ENCODE measurements at regions not wholly inside any gene's neighbourhood (a gene's known extent, or its start where the extent isn't known, plus 50 kb on each side); places are given as distances from the start of the nearest gene placed in this dataset.

DNA sequence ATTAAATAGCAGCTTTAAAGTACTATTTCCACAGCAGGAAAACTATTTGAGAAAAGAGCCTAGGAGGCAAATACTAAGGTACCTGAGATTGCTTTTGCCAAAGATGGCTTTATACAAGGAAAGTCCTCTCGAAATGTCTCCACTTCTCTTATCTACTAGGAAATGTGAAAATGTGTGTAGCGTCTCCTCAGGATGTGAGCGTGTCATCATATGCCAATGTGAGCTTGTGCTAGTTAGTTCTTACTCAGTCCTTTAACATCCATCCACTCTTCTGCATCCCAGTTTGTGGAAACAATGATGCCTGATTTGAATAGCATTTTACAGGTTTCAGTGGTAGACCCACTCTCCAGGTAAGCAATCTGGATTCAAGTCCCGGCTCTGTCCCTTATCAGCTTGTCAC, 421.0 kb downstream of the DYNC2H1 start:
- DNase-seq = no peak

DNA sequence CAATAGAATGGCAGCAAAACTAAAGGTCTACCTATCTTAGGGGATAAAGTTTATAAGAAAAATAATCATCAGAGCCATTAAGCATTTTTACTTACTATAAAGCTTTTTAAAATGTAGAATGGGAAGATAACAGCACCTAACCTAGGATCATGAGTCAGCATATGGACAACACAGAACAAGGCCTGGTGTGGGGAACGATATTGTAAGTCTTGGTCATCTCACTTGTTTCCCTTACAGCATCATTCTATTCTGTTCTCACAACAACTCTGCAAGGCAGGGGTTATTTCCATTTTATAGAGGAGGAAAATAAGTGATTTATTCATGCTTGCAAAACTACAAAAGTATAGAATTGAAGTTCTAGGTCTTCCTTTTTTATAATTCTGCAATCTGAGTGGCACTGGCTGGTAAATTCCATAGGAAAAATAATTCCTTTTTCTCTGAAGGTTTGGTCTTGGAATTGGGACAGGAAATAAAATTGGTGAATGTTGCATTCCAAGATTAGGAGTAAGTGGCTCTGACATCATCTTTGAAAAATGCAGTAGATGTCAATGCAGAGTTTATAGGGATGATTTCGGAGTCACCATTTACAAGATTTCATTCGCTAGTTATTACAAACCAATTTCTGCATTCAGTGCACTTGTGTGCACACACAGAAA, 423.0 kb downstream of the DYNC2H1 start:
- no peak for DNase-seq

DNA sequence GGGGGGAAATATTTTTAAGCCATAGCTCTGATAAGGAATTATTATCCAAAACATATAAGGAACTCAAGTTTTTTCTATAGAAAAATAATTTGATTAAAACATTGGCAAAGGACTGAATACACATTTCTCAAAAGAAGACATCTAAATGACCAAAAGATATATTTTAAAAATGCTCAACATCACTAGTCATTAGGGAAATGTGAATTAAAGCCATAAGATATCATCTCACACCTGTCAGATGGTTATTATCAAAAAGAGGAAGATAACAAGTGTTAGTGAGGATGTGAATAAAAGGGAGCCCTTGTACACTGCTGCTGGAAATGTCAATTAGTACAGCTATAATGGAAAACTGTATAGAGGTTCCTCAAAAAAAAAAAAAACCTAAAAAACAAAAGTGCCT, 425.0 kb downstream of the DYNC2H1 start:
- no peak for DNase-seq

DNA sequence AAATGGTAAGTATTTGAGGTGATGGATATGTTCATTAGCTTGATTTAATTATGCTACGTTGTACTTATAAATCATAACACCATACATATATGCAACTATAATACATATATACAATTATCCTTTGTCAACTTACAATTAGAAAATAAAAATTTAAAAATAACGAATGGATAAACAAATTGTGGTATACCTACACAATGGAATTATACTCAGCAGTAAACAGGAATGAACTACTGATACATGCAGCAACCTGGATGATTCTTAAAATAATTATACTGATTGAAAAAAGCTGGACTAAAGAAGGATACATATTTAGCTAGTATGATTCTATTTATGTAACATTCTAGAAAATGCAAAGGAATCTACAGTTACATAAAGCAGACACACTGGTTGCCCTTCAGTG, 425.7 kb downstream of the DYNC2H1 start:
- DNase-seq = no peak

DNA sequence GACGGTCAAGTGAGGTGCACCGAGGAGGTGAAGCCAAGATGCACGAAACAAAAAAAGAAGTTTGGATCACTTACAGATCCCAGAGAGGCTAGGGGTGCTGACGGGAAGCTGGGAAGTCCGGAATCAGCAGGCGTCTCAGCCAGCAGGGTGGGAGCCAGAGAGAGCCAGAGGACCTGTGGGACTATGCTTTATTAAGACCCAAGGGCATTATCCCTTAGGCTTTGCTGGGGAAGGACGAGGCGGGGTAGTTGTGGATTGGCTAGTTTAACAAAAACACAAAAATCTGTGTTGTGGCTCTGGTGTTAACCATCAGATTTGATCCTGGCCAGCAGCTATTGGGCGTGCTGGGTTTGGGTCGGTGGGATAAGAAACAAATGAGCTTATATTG, 427.1 kb downstream of the DYNC2H1 start:
- DNase-seq = no peak

DNA sequence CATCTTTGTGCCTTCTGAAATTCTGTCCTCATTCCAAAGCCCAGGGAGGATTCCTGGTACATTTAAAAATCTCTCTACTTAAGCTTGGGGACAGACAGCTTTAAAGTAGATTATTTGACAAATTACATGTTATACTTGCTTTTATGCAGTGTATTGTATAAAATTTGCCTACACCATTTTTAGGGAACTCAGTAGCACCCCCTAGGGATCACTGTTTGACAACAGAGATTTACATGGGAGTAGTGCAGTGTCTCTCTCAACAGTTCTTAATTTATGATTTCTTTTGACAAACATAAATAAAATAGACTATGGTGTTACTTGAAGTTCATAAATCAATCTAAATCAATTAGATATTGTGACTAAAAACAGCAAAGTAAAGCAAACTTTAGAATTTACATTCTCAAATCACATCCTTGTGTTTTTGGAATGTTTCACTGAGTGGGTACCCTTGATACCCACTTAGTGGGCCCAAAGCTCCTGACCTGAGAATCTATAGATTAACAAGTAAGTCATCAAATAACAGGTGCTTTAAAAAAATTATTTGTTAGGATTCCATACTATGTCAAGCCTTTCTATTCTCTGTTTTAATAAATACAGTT, 428.8 kb downstream of the DYNC2H1 start:
- DNase-seq = no peak

DNA sequence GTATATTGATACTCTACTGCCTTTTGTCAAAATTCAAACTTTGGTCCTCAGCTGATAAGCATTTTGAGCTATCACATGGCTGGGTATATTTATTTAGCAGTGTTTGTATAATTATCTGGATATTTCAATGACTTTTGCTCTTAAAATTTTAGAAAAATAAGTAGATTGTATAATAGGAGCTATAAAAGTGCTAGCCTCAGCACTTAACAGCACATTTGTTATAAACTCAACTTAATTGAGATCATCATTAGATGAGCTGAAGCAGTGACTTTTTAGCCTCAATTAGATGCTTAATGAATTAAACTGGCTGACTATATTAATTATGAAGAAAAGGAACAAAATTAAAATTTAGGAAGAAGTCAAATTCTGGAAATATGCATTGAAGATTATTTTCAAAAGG, 429.9 kb downstream of the DYNC2H1 start:
- DNase-seq = no peak

DNA sequence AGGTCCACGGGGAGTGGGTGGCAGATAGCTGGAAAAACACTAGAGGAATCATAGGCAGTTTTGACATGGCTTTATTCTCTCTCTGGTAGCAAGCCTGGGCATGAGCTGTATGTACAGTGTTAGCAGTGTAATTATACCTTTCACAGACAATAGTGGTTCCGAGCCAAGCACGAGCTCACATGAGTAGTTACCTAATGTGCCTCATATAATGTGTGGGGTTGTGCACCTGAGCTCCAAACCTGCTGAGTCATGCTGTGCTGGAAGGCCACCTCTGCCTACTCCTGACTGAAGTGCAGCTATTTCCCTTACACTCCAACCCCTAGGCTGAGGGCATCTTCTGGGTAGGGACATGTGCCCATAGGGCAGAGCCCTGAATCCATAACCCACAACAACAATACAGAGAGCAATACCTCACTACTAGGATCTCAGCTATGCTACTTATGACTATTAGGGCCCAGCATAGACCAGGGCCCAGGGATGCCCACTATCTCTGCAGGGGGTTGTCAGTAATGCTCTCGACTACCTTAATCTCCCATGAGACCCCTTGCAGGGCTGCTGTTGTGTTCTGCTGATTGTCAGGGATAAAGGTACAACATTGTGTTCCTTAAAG, 432.1 kb downstream of the DYNC2H1 start:
- DNase-seq = no peak

DNA sequence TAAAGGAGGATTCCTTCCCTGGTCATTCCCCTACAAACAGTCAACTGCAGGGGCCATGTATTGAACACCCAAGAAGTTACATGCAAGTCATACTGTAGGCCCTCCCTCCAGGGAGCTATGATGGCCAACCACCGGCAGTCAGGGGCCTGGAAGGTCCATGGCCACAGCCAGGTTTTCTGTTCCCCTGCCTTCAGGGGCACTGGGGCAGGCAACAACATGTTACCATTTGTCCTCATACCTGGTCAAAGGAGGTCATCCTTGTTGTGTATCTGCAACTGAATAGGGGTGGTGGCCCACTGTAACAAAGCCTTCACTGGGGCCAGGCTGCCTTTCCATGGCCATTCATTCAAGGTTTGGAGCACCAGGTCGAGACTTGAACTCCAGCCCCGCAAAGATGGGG, 433.6 kb downstream of the DYNC2H1 start:
- DNase-seq = no peak

DNA sequence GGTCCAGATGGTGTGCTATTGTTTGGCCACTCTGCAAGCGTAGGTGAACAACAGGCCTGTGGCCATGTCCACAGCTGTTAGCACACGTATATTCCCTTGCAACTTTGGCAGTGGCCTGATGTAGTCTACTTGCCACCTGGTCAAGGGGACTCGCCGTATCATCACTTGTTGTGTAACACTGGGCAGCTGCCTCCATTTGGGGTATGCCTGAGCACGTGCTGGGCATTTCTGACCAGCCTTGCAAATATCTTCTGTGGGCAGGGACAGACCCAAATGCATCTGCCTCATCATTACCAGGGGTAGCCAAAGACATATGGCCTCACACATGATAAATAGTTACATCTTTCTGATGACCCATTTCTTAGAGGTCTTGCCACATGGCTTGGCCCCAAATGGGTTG, 434.2 kb downstream of the DYNC2H1 start:
- DNase-seq = no peak

DNA sequence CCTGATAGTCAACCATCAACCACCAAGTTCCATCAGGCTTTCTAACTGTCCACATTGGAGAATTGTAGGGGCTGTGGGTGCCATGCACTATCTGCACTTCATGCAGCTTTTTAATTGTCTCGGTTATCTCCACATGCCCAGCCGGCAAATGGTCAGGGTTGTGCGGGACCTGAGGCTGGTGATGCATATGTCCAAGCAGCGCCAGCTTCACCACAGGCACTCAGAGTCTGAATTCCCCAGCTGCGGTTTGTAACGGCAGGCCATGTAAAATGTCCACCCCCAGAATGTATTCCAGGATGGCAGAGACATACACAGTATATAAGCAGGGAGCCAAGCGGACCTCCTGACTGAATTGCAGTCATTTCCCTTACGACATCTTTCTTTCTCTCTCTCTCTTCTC, 435.6 kb downstream of the DYNC2H1 start:
- no peak for DNase-seq

DNA sequence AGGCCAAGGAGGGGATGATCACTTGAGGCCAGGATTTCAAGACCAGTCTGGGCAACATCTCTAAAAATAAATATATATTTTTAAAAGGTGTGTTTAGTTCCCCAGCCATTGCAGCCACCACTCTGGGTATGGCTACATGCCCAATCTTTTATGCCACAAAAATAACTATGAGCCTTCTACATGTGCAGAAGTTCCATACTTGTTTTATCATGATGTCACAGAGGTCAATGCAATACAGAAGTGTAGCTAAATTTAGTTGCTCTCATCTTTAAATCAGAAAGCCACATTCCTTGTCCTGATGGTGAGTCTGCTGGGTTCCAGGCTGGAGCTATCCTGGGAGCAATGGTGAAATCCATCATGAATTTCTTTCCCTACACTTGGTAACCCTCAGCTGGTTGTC, 436.3 kb downstream of the DYNC2H1 start:
- no peak for DNase-seq

DNA sequence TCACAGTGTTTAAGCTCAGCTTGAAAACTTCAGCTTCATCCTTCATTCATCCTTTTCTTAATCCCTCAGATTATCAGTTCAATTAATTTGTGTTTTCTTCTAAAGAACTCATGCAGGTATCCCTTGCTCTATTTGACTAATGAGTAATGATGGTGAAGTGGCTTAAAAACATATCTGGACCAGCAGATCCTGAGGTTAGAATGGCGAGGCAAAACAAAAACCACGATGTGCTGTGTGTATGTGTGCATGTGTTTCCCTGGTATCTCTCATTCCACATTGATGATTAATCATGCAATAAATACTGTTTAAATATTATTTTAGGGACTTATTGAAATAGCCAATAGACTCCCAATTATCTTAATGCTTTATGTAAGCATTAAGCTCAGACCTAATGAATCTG, 437.0 kb downstream of the DYNC2H1 start:
- no peak for DNase-seq

DNA sequence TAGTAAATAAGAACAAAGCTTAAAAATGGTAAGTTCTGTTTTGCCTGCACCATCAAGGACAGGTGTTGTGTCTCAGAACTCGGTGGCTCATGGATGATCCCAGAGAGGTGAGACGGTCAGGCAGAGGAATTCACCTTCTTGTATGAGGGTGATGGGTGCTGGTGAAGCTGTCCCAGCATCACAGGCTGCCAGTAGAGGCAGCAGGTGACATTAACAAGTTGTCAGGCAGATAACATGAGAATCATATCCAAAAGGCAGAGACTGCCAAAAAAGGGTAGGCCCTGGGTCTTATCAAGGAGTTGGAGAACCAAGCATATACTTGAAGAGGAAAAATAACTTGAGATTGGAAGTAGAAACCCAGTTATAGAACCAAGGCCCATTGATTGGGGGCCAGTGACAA, 437.8 kb downstream of the DYNC2H1 start:
- DNase-seq = no peak

DNA sequence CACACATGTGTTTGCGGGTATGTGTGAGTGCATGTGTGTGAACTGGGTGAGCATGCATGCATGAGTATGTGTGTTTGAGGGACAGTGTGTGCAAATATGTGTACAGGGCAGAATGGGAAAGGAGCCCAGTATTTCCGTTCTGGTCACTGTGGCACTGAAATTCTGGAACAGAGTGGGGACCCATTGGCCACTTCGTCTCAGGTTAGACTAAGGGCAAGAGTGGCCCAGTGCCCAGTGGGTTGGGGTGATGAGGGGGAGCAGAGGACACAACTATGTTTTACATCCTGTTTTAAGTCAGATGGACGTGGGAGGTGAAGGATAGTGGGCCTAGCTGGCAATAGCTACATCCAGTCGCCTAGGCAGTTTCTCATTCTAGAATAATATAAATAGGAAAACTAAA, 438.5 kb downstream of the DYNC2H1 start:
- DNase-seq = no peak

DNA sequence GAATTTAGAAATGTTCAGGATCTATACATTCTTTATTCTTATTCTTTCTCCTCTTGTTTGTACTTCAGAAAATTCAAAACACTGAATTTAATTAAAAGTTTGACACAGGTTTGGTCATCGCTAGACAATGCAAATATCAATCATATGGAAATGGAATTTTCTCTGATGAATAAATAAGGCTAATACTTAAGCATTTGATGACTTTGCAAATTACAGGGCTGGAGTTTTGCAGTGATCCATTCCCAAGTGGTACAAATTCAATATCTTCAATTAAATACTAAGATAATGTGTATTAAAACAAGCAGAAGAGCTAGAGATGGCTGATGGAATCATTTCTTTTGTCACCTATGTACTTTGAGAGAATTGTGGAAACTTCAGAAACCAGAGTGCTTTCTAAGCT, 439.6 kb downstream of the DYNC2H1 start:
- DNase-seq = no peak

DNA sequence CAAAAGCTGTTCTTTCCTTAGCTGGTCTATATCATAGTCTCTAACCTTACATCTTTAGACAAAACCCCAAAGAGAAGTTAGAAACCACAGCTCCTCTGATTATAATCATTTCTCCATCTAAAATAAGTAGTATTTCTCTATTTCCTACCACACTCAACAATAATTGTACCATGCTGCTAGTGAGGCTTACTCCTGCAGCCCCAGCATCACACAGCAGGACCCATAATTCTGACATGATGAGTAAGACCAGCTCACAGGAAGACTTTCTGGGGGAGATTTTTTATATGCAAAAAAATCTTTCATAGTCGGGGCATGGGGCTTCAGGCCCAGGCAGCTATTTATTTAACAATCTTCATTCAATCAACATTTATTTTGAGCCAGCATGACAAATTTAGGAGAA, 441.6 kb downstream of the DYNC2H1 start:
- DNase-seq = no peak

DNA sequence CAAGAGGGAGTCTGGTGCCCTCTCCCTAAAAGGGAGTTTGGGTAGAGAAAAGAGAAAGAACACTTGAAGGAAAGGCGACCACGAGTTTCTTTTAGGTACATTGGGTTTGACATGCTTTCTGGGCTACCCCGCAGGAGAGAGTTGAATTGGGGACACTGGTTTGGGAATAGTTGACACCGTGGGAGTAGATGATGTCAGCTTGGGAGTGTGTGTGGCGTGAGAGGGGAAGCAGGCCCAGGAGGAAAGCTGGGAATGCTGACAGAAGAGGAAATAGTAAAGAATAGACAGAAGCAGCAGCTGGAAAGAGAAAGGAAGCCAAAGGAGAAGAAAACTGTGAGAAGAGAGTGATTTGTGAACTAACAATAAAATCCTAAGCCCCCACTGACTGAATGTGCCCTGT, 442.9 kb downstream of the DYNC2H1 start:
- no peak for DNase-seq

DNA sequence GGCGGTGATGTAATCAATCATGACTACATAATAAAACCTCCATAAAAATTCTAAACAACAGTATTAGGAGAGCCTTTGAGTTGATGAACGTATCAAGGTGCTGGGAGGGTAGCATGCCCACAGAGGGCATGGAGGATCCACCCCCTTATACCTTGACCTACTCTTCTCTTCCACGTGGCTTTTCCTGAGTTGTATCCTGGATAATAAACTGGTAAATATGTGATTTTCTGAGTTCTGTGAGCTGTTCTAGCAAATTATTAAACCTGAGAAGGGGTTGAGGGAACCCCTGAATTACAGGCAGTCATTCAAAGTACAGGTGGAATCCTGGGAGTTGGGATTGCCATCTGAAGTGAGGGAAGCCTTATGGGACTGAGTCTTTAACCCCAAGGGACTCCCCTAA, 446.9 kb downstream of the DYNC2H1 start:
- no peak for DNase-seq

DNA sequence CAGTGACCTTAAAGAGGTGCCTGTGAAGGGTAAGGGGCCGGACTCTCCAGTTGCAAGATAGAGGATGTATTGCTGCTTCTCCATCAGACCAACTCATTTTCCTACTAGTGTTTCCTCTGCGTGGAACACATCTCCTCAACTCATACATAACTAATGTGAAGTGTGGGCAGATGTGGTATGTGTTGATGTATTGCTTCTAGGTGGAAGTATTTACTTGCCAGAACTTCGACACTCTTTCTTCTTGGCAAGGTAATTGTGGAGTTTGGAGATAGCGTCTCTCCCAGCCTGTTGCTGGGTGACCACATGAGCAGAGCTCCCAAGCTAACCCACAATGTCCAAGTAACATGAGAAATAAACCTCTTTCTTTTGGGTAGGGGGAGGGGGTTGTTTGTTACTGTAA, 456.9 kb downstream of the DYNC2H1 start:
- no peak for DNase-seq

DNA sequence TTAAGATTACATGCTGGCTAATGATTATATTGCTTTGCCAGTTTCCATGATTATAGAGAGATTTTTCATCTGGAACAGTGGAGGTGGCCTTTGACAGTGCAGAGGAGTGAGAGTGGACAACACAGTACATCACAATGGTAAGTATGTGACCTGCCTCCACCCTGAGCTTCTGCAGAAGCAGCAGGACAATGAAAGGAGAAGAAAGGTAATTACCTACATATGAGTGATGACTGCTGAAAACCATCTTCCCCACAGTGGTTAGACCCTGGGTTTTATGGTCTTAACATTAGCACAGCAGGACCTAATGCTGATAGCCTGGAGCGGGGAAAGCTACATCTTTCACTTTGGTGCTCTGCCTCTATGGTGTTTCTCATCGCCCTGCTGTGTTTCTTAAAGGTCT, 454.7 kb upstream of the DDI1 start:
- no peak for DNase-seq

DNA sequence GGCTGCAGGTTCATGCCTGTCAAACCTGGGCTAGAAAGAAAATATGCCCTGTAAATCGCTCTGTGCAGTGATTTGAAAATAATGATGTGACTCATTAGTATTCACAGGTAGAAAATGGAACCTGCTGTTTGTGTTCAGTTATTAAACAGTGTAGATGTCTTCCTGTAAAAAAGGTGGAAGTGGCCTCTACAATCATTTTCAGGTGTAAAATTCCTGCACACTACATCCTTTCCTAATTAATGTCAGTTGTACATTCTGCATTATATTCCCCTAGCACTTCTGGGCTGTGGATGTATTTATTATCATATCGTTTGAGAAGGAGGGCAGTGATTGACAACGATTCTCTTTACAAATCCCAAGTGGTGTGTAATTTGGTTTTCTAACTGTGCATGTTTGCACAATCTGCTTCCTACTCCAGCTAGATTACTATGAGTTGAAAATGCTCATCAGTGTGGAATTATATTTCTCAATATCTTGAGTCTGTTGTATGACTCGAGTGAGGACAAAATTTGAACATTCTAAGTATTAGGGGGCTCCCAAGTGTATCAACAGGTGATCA, 454.0 kb upstream of the DDI1 start:
- DNase-seq = no peak

DNA sequence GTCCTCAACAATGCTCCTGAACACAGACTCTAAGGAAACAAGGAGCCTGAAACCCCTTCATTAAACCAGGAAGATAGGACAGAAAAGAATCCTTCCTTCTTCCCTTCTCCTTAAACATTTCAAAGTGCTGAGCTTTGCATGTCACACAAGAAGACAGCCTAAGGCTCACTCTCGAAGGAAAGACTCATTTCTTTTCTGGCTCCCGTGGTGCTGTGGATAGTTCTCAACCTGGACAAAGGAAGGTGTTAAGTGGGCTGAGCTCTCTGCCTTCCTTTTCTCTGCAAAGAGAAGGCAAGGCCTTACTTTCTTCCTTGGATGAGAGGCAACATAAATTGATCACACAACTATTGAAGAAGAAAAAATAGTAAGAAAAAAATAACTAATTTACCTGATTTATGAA, 452.4 kb upstream of the DDI1 start:
- DNase-seq = no peak

DNA sequence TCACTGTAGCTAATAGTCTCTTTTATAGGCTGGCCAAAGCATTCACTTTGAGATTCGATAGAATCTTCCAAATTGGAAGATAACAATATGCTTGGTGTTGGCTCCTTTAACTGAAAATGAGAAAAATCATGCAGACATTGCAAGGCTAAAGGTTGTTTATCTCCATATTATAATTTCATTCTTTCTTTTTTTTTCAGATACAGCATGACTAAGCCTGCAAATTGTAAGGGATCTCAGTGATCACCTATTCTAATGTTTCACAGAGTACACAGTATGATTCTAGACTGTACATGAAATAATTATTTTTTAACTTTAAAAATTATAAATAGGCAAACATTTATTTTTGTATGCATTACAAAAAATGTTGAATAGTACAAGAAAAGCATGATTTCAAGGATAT, 451.7 kb upstream of the DDI1 start:
- no peak for DNase-seq

DNA sequence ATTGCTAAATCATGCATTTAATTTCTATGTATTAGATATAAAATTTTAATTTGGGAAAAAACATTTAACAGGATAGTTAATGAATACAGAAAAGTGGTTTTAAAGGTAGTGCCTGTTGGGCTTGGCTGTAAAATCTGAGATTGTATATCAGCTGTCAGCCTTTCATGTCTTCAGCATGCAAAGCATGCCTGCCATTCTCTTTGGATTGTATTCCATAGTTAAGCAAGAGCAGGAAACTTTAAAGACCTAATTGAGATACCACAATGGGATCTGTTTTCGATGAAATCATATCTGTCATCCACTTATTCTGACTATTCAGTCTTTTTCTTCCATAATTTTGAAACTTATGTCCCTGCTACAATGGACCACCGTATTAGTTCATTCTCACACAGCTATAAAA, 451.0 kb upstream of the DDI1 start:
- DNase-seq = no peak

All from NCI-H2029 treated with DMSO at 0.1 percent for 48 hours (cell line).